HG03139 (cell line): ENCODE measurements at regions not wholly inside any gene's neighbourhood (a gene's known extent, or its start where the extent isn't known, plus 50 kb on each side); places are given as distances from the start of the nearest gene placed in this dataset.

Experiments used
- ATAC-seq: cut with Tn5 transposase; IDR thresholded peaks from one replicate; pipeline ENCODE4 v1.9.1; 2021; ENCODE audit not compliant: unreplicated experiment

GRCh38 chr1:109827466-109827865, 63.7 kb upstream of the EPS8L3 start:
- ATAC-seq, result no peak

DNA sequence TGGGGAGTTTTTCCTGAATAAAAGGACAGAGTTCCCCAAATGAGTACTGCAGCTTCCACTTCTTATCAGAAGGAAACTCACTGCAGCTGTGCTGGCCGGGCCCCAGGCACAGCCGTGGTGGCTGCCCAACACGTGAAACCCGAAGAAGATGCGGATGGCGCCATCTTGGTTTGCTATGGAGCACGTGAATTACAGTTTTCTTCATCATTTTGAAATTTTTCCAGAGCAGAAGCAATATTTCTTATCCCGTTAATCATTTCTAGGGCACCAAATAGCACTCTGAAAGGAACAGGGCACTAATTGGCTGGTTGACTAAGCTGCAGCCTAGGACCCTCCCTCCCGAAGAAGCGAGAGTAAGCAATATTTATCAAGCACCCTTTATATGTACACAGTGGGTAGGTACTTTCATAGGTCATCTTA, 63.2 kb upstream of the EPS8L3 start:
- no peak for ATAC-seq

- no peak for ATAC-seq
Measured at GRCh38 chr1:109826446-109826845, 62.7 kb upstream of the EPS8L3 start.

DNA sequence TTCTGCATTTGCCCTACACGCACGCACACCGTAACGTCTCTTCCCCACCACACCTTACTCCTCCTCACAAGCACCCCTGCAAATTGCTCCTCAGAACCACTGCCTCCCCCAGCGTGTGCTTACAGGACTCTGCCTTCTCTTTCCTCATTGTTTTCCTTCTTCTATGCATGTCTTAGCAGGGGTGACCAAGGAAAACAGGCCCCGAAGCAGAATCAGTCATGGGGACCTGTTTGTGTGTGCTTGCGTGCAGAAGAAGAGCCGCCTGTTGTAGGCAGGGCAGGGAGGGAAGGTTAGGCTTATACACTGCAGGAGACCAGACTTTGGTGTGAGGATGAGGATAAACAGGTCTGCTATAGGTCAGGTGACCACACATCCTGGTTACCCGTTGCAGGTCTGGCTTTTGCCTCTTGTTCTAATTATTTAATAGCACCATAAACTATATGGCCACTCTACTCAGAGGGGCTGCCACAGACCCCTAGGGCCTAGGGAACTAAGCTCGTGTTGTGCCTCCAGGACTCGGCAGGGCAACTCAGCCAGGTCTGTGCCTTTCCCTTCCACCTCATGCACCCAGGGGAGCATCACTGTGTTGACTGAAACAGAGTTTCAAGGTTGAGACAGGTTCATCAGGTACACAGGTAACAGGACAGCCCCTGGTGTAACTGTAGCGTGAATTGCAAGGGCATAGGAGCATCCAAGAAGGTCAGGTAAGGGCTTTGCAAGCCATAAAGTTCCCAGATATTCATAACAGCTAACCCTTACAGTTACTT, 60.8 kb upstream of the EPS8L3 start:
- ATAC-seq, result no peak

GRCh38 chr1:109823543-109824348, 60.0 kb upstream of the EPS8L3 start:
- no peak for ATAC-seq

DNA sequence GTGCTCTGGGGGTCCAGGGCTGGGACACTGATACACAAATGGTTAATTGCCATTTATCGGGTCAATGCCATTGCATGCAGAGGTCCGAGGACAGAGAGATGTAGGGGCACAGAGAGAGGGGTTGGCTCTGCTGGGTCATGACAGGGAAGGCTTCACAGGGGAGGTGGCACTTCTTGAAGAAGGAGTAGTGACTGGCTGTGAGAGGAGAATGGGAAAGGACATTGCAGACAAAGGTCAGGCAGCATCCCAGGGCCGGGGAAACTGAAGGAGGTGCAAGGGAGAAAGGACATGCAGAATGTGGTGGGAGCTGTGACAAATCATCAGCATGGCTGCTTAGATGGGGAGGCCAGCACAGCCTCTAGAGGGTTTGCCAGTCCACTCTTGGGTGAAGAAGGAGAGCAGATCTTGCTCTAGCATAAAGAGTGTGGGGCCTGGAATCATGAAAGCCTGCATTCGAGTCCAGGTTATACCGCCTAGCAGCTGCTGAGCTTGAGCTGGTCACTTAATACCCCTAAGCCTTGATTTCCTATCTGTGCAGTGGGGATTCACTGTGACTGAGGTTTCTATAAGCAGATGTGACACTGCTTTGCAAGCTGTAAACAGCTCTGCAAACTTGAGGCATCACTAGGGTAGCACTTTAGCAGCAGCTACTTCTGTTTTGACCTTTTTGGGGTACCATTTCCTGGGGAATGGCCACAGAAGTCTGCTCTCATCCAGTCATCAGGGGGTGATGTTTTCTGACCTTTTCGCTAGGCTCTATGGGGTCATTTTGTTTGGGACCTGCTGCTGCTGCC, 59.2 kb upstream of the EPS8L3 start:
- no peak for ATAC-seq

- no peak for ATAC-seq
Measured at GRCh38 chr1:109821831-109822745, 58.4 kb upstream of the EPS8L3 start.

GRCh38 chr1:109821221-109821669, 57.5 kb upstream of the EPS8L3 start:
- no peak for ATAC-seq

GRCh38 chr1:109819906-109820305, 56.2 kb upstream of the EPS8L3 start:
- no peak for ATAC-seq

GRCh38 chr1:109818988-109819764, 55.5 kb upstream of the EPS8L3 start:
- no peak for ATAC-seq

GRCh38 chr1:109818271-109818987, 54.7 kb upstream of the EPS8L3 start:
- ATAC-seq, result no peak

- ATAC-seq, result no peak
Measured at GRCh38 chr1:109817881-109818270, 54.2 kb upstream of the EPS8L3 start.

DNA sequence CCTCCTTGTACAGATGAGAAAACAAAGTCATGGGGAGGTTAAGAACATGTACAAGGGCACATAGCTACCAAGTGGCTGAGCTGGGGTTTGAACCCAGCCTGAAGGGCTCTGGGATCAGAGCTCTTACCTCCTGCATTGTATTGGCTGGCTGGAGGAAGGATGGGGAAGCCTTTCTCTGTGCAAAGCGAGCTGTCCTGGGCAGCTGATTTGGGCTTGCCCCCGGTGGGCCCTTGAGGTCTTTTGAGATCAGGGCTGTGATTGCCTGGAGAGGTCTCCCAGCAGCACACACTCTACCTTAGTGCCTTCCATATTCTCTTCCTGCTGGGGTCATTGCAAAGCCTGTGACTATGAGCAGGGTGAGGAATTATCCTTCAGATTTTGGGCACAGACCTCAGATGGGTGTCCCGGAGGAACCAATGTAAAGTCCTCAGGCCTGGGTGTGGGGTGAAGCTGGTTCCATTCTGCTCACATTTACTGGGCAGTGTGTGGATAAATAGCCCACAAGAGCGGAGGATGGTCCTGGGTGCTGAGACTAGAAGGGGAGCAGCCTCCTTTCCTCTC, 53.3 kb upstream of the EPS8L3 start:
- no peak for ATAC-seq

- ATAC-seq, result peak; percentile 78
Measured at GRCh38 chr1:109816175-109816811, 52.6 kb upstream of the EPS8L3 start.

DNA sequence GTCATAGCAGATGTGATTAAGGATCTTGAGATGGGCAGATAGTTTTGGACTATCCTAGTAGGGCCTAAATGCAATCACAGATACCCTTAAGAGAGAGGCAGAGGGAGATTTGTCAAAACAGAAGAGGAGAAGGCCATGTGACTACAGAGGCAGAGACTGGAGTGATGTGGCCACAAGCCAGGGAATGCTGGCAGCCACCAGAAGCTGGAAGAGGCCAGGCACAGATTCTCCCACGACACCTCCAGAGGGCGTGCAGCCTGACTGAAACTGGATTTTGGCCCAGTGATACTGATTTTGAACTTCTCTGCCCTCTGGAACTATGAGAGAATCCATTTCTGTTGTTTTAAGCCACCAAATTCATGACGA, 52.1 kb upstream of the EPS8L3 start:
- no peak for ATAC-seq

- no peak for ATAC-seq
Measured at GRCh38 chr1:109814993-109815786, 51.5 kb upstream of the EPS8L3 start.

- no peak for ATAC-seq
Measured at GRCh38 chr1:109814223-109814622, 50.5 kb upstream of the EPS8L3 start.
